H1 (cell line): ENCODE measurements at regions not wholly inside any gene's neighbourhood (a gene's known extent, or its start where the extent isn't known, plus 50 kb on each side); places are given as distances from the start of the nearest gene placed in this dataset.

Source experiments
- ASH2L ChIP-seq: fragments of 200-600, 300-600 bp; sonication (generic); IDR thresholded peaks from one replicate; pipeline ENCODE4 v1.7.1; 2017; ENCODE audit warnings: low read length
- EGR1 ChIP-seq: IDR thresholded peaks from 2 replicates; pipeline ENCODE4 v1.6.1; 2011; ENCODE audit warnings: low read depth, low read length, borderline replicate concordance
- GABPA ChIP-seq: IDR thresholded peaks from 2 replicates; pipeline ENCODE4 v1.6.1; 2011; ENCODE audit warnings: mild to moderate bottlenecking, low read length, moderate library complexity, borderline replicate concordance; ENCODE audit not compliant: insufficient read depth
- KDM1A ChIP-seq: fragments of 200-600, 300-600 bp; sonication (generic); IDR thresholded peaks from 2 replicates; pipeline ENCODE4 v1.7.1; 2016; ENCODE audit warnings: mild to moderate bottlenecking, low read length, borderline replicate concordance
- KDM4A ChIP-seq: IDR thresholded peaks from one replicate; pipeline ENCODE4 v1.7.1; 2012; ENCODE audit warnings: low read depth, mild to moderate bottlenecking, moderate library complexity, low read length, inconsistent platforms; ENCODE audit not compliant: severe bottlenecking
- MAX ChIP-seq: IDR thresholded peaks from 2 replicates; pipeline ENCODE4 v1.6.1; 2012; ENCODE audit warnings: inconsistent platforms
- NANOG ChIP-seq: IDR thresholded peaks from 2 replicates; pipeline ENCODE4 v1.6.1; 2011; ENCODE audit warnings: low read length, low read depth, mild to moderate bottlenecking, inconsistent platforms; ENCODE audit not compliant: insufficient read depth, poor library complexity, severe bottlenecking
- POLR2A ChIP-seq, 2 experiments: IDR thresholded peaks; 1 replicate in 1 of 2; 2 replicates in 1 of 2; pipeline ENCODE4 v1.6.1; 2011; ENCODE audit warnings: low read depth in 2 of 2, low read length in 2 of 2, mild to moderate bottlenecking in 2 of 2; ENCODE audit errors: control extremely low read depth in 1 of 2
- POU5F1 ChIP-seq: IDR thresholded peaks from 2 replicates; pipeline ENCODE4 v1.6.1; 2011; ENCODE audit warnings: low read depth, mild to moderate bottlenecking, low read length, moderate library complexity
- SRF ChIP-seq: IDR thresholded peaks from 2 replicates; pipeline ENCODE4 v1.6.1; 2011; ENCODE audit warnings: mild to moderate bottlenecking, low read depth, low read length, moderate library complexity

GRCh38 chr2:121015971-121016485 lies 269.0 kb downstream of the TFCP2L1 start (continued):
- TF ChIP-seq MAX = no peak
- no peak for TF ChIP-seq EGR1
- TF ChIP-seq KDM1A = no peak
- TF ChIP-seq POLR2A (IDR thresholded peaks at IDR 0.05; ENCODE audit: control extremely low read depth in 1 of 2, low read depth in 2 of 2, low read length in 2 of 2) = no peak
- no peak for TF ChIP-seq SRF
- no peak for TF ChIP-seq NANOG
- TF ChIP-seq KDM4A = no peak
- no peak for TF ChIP-seq GABPA
- no peak for TF ChIP-seq POU5F1
- no peak for TF ChIP-seq ASH2L
